Activated CD4-positive, alpha-beta T cell treated with anti-CD3 and anti-CD28 coated beads, Interleukin-2, amount 50 U/mL, for 1 hour (primary cell): ENCODE measurements at regions not wholly inside any gene's neighbourhood (a gene's known extent, or its start where the extent isn't known, plus 50 kb on each side); places are given as distances from the start of the nearest gene placed in this dataset.
"Not testable (repeated sequence)": the region's sequence is repeated elsewhere in the genome, so short reads cannot be mapped to it uniquely, and the experiment has no call there.

Source experiments
- DNase-seq: peaks from one replicate; pipeline ENCODE4 v3.0.0-alpha.2; 2020

- DNase-seq = no peak
Observed at GRCh38 chr2:234373481-234374149, 123.3 kb downstream of the ARL4C start.

DNA sequence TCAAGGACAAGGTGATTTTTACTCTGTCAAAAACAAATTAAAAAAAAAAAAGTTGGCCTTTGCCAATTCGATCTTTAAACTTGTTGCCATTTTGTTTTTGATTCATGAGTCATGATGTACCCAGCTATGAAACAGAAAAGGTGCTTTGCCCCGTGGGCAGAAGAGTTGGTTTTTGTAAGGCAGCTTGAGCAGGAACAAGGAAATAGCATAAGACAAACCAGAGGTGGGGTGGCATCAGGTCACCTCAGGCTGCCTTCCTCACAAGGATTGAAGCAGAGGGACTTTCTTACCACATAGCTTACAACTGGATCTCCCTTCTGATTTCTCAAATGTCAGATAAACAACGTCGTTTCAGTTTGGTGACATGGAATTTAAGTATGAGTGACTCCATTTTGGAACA lies 123.8 kb downstream of the ARL4C start:
- DNase-seq = no peak

DNA sequence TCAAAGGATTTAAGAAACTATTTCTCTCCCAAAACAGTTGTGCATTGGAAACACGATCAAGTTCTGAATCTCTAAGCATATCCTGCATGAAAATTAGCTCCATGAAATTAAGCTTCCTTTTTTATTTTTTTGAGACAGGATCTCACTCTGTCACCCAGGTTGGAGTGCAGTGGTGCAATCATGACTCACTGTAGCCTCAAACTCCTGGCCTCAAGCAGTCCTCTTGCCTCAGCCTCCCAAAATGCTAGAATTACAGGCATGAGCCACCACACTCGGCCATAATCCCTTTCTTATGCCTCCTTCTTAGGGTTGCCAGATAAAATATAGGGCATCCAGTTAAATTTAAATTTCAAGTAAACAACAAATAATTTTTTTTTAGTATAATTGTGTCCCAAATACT lies 124.4 kb downstream of the ARL4C start:
- DNase-seq = no peak

GRCh38 chr2:234368861-234369261 lies 128.0 kb downstream of the ARL4C start:
- peak; percentile 54 for DNase-seq

DNA sequence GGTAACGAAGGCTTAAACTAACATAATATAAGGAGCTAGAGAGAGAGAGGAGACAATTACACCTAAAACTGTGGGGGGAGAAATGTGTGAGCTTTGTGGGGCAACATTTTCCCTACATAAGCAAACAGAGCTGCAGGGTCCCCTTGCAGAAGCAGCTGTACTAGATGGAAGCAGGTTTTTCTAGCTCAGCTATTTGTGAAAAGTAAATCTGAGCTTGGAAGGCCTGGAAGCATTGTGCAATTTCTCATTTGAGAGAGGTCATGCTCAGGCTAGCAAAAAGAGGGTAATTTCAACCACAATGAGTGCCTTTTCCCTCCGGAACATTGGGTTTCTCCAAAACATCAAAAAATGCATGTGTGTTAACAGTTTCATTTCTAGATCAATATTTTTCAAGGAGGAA lies 130.0 kb downstream of the ARL4C start:
- no peak for DNase-seq

DNA sequence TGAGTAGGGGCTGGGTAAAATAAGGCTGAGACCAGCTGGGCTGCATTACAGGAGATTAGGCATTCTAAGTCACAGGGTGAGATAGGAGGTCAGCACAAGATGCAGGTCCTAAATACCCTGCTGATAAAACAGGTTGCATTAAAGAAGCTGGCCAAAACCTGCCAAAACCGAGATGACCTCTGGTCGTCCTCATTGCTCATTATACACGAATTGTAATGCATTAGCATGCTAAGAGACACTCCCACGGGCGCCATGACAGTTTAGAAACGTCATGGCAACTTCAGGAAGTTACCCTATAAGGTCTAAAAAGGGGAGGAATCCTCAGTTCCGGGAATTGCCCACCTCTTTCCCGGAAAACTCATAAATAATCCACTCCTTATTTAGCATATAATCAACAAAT lies 132.2 kb downstream of the ARL4C start:
- no peak for DNase-seq

- DNase-seq = no peak
Observed at GRCh38 chr2:234363647-234364294, 133.1 kb downstream of the ARL4C start.

DNA sequence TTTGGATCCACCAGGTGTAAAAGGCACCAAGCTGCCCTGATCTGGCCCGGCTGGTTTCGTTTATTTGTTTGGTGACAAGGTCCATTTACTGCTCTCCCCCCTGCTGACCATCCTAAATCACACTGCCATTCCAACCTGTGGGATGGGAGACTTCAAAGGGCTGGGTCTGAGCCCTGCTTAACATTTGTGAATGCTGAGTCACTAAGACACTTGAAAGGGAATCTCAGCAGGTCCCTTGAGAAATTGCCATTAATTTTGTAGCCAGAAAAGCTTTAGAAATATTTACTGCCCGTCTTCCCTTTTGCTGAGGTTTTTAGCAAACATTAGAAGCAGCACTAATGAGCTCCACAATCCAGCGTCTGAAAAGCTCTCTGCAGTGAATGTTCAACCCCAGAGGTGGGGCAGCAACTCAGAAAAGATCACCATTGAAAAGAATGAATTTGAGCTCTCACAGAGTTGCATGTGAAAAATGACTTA lies 133.8 kb downstream of the ARL4C start:
- DNase-seq = no peak

- not testable (repeated sequence) for DNase-seq
Observed at GRCh38 chr2:234360313-234360975, 136.4 kb downstream of the ARL4C start.

GRCh38 chr2:234357666-234358065 lies 139.2 kb downstream of the ARL4C start:
- DNase-seq = no peak

GRCh38 chr2:234355808-234356365 lies 141.0 kb downstream of the ARL4C start:
- DNase-seq = no peak

DNA sequence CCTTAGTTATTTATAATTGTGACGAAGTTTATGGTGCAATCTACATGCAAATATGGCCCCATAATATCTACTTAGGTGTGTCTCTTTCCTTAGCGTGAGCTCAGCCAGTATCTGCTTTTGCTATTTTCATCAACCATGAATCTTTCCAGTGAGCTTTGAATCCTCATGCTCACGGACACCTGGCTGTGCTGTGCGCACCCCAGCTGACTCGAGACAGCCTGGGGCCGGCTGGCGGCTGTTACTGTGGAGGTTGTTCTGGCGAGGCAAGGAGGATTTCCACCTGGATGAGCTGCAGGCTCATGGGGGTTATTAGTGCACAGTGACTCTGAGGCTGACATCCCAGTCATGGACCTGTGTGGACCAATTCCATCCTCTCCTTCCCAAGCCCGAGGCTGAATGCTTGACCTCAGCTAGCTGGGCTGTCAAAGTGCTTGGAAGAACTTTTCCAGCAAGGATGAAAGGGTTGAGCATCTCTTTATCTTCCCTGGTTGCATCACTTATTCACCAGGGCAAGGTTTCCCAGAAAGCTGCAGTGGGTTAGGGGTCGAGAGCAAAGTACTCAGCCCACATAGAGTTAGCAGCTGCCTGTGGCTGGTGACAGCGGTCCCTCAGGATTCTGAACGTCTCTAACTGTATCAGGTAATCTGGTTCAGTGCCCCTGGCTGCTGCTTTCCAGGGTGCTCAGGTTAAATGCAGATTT lies 141.7 kb downstream of the ARL4C start:
- DNase-seq = no peak

DNA sequence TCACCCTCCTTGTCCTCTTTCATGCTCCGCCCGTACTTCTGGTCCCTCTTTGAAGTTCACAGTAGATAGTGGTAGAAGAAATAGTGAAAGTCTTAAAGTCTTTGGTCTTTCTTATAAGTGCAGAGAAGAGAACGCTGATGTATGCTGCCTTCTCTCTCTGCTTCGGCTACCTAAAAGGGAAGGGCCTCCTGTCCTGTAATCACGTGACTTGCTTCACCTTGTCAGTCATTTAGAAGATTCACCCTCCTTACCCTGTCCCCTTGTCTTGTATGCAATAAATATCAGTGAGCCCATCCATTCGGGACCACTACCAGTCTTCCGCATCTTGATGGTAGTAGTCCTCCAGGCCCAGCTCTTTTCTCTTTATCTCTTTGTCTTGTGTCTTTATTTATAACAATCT lies 144.6 kb downstream of the ARL4C start:
- no peak for DNase-seq

GRCh38 chr2:234351866-234352265 lies 145.0 kb downstream of the ARL4C start:
- not testable (repeated sequence) for DNase-seq

DNA sequence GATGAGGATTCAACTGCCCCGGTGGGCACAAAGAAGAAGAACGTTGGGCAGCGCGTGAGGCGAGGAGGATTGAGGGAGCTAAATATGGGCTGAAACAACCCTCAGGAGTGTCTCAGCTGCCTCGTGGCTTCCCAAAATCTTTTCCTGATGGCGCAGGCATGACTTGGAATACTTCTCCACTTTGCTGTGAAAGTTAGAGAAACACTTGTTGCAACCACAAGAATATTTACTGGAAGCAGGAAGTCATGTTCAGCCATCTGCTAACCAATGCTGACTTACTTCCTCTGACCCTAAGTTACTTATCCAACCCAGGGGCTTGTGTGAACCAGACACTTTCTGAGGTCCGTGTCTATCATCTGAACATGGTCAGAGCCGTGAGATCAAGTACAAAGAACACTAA lies 148.8 kb downstream of the ARL4C start:
- no peak for DNase-seq

GRCh38 chr2:234345921-234346320 lies 151.0 kb downstream of the ARL4C start:
- no peak for DNase-seq

GRCh38 chr2:234344012-234344411 lies 152.9 kb downstream of the ARL4C start:
- DNase-seq = no peak

DNA sequence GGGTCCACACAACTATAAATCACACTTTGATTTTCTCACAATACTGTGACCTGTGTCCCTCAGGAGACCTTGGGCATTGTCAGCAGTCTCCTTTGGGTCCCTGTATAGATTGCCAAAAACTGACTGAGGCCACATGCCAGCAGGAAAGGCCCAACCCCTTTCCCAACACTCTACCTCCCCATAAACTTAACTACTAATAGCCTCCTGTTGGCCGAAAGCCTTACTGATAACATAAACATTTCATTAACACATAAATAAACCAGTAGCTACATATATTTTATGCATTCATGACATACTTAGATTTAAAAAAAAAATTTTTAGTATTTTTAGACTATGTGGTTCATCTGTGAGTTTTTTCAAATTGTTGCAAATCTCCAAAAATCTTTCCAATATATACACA lies 153.5 kb downstream of the ARL4C start:
- no peak for DNase-seq

GRCh38 chr2:234341306-234341985 lies 155.4 kb downstream of the ARL4C start:
- no peak for DNase-seq

DNA sequence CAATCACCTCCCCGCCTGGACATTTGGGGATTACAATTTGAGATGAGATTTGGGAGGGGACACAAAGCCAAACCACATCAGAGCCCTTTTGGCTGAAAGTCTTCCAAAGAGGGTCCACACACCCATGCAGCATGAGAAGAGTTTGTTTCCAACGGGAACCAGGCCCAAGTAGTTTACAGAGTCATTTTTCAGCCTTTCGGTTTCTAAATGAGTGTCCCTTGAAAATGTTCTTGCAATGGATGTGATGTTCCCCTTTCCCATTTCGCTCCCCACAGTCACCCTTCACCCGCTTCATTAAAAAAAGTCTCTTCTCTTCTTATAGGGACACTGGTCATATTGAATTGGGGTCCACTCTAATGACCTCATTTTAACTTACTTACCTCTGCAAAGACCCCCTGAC lies 157.4 kb downstream of the ARL4C start:
- DNase-seq = no peak

DNA sequence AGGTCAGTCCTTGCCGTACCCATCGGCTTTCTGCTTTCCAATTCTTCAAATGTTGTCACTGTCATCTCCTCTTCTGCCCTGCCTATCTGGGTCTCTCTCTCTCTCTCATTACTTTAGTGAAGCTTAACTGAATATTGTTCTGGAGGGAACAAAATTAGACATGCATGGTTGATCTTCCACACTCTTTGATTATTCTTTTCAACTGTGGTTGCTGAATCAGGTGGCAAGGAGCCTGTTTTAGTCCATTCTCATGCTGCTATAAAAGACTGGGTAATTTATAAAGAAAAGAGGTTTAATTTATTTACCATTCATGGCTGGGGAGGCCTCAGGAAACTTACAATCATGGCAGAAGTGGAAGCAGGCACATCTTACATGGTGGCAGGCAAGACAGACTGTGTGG lies 157.9 kb downstream of the ARL4C start:
- DNase-seq = no peak

DNA sequence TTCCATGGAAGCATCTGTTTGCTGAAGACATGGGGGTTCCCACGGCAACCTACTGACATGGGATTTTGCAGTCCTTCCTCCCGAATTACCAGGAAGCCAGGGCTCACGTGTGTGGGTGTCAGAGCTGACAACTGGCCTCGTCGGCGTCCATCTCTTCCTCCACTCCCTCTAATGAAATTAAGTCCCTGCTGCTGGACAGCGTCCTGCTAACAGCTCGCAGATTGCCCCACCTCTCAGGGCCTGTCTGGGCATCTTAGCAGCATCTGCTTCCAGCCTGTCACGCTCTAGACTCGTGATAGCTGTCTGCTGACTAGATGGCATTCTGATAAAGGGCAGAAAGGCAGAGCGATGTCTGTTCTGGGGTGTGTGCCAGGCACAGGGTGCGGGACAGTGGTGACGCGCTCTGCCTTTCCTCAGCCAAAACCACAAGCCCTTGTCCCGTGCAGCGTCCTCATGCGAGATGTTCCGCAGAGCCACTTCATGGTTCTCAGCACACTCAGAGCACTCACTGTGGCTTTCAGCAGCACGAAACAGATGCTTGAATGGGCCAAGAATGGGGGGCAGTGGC lies 161.1 kb downstream of the ARL4C start:
- DNase-seq = peak; percentile 61
